Stimulated activated CD8-positive, alpha-beta memory T cell treated with anti-CD3 and anti-CD28 coated beads, Interleukin-2, amount 100 ng/mL, for 48 hours (primary cell): ENCODE measurements at regions not wholly inside any gene's neighbourhood (a gene's known extent, or its start where the extent isn't known, plus 50 kb on each side); places are given as distances from the start of the nearest gene placed in this dataset.

ENCODE experiments used
- DNase-seq, 2 donors: peaks; one replicate each; pipeline ENCODE4 v3.0.0-alpha.2; 2020; ENCODE audit warnings: low read depth in 2 of 2

DNA sequence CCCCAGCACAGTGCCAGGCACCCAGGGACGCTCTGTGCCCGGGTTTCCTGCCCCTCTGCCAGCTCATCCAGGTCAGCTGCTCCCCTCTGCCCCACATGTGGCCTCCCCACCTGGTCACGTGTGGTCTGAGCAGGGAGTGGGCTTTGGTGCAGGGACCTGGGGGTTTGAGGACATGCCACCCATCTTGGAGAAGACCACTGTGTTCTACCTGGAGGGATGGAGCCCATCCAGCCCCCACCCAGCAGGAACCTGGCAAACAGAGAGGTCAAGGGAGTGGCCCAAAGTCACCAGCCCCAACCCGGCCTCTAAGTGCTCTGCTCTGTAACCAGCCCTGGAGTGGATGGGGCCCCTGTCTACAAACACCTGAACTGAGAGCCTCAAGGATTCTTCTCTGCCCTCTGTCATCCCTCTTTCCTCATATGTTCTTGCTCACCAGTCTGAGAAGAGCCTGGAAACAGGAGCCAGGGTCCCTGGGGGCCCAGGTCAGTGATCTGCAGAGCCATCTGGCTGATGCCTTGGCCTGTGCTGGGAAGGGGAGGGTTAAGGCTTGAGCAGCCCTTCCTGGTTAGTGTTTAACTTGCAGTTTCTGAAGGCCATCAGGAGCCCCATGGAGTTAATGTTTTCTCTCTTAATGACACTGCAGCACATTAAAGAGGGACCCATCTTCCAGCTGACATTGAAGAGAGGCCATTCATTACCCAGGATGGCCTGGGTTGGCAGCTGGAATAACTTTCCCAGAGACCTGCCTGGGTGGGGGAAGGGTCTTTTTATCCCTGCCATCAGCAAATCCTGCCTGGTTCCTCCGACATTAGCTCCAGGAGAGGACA, 235.4 kb downstream of the PTPRU start:
- no peak for DNase-seq

DNA sequence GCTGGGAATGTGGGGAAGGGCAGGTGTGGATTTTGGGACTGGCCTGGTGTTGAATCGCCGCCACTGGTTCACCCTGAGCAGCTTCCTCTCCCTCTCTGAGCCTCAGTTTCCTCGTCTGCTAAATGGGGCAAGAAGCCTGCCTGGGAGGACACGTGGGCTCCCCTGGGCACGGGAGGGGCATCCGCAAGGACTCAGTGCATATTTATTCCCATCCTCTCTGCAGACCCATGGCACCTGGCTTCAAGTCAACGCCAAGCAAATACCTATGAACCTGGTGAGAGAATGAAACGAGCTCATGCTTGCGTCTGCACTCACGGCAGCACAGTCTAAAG, 234.4 kb downstream of the PTPRU start:
- DNase-seq = no peak

DNA sequence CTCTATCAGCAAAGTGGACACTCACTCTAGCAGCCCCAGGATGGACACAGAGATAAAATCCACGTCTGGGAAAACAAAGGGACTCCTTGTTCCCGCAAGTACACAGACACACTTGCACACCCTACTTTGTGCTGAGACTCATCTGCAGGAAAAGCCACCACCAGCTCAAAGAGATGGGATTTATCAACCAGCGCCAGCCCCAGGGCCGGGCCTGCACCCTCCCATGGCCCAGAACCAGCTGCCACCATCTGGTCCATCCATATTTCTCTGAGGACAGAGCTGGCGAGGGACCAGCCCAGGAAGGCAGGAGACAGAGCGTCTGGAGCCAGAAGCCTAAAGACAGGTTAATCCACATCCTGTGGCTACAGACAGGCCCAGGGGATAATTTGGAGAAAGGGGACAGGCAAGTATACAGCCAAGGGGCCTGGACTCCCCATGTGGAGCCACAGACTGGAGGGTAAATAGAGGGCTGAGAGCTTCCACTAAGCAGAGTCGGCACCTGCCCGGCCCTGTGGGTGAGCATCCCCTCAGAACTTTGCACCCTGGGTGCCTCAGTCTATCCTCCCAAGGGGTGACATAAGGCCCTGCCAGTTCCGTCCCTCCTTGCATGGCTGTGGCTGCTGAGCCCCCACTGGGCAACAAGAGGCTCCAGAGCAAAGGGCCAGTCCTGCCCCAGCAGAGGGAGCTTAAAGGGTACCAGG, 233.9 kb downstream of the PTPRU start:
- DNase-seq = no peak

DNA sequence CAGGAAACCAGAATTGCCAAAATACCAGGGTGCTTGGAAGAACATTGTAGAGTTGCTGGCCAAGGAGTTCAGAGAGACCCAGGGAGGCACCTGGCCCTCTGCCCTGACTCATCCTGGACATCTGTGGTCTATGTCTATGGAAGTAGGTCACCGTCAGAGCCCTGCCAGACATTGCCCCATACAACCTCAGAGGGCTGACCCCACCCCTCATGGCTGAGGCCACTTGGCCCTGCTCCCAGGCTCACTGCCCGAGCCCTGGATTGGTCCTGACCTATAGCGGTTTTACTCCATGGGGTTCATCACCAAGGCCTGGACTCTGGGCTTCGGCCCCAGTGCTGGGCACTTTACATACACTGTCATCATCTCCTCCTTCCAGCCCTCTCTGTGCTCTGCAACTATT, 233.1 kb downstream of the PTPRU start:
- DNase-seq = no peak

DNA sequence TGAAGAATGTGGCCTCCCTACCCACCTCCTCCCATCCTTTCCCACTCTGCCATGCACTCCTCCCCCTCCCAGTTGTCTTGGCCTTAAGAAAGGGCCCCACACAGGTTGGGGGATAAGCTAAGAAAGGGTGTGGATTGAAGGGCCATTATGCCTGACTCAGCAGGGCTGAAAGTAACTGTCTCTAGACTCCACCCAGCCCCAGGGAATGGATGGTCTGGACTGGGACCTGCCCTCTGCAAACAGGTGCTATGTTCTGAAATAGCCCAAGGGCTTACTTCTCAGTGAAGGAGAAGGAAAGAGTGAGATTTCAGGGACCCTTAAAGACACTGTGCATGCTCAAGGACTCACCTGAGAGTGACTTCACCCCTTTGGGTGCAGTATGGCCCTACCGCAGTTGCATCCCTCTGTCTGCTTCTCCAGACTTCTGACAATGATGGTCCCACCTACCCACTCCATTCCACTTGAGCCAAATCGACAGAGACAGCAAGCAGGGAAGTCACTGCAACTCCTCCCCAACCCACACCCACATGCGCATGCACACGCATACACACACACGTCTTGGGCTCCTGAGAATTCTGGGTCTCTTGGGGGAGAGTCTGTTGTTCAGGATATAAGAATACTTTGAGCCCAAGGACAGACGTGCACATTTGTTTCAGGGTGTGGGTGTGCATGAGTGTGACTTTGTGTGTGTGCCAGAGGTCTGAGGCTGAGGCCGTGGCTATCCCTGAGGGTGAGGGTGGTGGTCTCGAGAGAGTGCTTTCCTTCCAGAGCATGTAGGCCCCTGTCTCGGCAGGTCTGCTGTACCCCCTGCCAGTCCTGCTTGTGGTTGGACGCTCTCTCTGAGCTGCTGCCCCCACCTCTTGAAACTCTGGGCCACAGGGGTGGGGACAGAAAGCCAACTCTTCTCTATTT, 231.9 kb downstream of the PTPRU start:
- no peak for DNase-seq

DNA sequence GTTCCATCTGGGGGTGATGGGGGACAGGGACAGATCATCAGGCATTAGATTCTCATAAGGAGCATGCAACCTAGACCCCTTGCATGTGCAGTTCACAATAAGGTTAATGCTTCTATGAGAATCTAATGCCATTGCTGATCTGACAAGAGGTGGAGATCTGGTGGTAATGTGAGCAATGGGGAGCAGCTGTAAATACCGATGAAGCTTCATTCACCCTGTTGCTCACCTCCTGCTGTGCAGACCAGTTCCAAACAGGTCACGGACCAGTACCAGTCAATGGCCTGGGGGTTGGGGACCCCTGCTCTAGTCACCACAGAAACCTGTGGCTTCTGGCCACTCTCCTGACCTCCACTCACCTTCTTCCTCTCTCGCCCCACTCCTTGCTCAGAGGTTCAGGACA, 229.9 kb downstream of the PTPRU start:
- no peak for DNase-seq

DNA sequence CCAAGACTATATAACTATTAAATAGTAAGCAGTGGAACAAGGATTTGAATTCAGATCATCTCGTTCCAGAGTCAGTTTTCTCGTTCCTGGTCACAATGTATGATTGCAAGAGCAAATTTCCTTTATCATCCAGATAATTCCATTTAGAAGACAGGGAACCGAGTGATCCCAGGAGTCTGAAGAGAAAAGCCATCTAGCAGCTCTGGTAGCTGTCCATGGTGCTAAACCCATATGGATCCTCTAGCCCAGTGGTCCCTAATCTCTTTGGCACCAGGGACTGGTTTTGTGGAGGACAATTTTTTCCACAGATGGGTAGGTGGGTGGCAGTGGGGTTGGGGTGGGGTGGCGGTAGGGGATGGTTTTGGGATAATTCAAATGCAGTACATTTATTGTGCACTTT, 229.4 kb downstream of the PTPRU start:
- no peak for DNase-seq

DNA sequence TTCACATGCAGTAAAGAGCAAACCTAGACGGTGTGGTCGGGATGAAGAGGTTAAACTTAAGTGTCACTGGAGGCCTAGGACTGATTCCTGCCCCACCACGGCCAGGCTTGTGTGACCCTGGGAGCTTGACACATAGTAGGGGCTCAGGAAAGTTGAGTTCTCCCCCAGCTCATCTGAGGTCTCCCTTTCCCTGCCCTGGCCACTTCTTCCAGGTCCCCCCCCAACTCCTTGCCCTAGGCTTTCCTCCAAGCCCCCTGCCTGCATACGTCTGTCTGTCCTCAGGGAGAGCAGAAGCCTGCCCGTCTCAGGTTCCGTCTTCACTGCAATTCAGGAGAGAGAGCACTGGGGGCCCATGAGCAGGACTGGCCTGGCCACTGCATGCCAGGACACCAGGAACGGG, 225.8 kb downstream of the PTPRU start:
- no peak for DNase-seq

DNA sequence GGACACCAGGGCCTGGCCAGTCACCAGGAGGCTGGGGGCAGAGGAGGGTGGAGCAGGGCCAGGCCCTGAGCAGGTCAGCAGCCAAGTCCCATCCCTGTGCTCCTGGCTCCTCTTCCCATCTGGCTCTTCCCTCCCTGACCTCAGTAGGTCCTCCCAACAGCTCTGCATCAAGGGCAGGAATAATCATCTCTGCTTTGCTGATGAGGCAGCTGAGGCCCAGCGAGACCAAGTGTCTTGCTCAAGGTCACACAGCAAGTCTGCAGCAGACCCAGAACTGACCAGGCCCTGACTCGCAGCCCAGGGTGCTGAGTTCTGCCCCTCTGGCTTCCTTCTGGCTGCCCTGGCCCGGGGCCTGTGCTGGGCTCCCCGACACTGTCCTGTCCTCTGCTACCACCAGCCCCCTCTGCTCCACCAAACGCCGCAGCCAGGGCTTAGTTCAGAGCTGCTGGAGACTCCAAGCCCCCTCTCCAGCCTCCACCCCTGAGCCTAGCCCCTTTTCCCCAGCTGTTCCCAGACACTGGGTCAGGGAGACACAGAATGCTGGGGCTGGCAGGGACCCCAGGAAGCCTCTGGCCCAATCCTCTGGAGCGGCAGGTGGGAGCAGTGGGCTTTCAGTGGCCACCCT, 224.9 kb downstream of the PTPRU start:
- DNase-seq = no peak

DNA sequence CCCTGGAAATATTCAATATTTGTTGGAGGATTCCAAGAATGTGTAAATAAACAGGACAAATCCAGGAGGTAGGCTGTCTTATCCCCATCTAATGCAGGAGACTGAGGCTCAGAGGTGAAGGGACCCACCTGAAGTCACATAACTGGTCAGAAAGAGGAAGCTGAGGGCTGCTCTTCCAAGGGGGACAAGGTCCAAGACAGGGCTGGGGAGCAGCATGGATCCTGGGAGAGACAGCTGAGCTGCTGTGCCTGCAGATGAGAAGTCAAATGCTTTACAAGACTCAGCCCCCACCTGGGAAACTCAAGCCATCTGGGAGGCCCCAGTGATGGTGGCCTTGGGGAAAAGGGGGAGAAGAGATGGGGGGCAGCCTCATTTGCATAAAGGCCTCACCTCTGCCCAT, 224.4 kb downstream of the PTPRU start:
- no peak for DNase-seq

DNA sequence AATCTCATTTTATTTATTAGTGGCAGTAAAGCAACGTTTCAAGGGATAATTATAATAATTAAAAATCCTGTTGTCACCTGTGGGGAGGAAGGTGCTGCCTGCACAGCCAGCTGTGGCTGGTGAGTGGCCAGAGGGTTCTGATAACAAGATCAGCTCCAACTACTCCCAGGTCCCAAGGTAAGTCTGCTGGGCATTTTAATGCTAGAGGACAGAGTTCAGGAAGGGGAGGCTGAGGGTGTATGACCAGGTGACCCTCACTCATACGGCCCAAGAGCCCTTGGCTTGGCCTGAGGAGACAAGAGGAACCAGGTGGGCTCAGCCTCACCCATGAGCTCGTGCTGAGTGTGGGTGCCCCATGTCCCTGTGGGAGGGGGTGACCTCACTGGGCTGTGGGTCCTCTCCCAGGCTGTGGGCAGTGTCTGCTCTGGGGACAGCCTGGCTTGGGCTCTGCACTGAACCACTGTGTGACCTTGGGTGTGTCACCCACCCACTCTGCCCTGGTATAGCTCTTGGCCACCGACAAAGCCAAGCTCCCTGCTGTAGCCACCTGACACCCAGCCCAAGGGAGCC, 223.8 kb downstream of the PTPRU start:
- no peak for DNase-seq

DNA sequence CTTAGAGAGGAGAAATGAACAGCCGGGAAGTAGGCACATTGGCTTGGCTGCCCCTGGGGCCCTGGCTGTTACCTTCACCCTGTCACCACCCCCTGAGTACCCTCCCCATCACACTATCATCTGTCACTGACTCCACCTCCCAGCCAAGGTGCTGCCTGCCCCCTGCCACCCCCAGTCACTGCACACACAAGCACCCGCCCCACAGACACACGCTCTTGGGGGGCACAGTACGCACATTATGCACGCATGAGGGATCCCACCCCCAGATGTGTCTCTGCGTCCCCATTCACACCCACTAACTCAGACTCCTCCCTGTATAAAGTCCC, 223.3 kb downstream of the PTPRU start:
- no peak for DNase-seq

DNA sequence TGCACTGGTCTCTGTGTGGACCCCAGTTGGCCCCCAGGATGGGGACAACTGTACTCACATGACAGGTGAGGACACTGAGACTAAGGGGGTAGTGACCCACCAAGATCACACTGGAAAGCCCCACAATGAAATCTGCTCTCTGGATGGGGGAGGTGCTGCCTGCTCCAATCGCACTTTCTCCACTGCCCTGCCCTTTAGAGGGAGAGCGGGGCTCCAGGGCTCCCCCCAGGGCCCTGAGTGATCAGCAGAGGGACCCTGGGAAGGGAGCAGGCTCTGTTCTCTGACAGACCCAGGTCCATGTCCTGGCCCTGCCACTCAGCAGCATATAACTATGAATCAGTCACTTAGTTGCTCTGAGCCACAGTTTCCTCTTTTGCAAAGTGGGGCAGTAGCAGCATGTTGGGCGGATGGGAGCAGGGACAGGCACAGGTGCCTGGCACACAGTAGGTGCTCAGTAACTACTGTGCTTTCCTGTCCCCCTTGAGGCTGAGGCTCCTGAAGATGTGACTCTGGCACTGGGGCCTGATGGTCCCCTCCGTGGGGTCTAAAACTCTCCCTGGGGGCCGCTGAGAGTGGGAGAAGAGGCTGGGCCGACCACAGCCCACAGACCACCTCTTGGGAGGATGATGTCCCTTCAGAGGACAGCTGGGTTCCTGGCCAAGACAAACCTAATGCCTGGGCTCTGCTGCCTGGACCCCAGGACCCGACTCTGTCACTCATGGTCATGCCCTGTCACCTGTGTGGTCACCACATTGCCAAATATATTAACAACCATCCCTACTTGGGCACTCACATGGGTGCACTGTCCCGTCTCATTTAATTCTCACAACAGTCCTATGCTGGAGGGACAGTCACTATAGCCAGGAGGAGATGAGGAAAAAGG, 222.7 kb downstream of the PTPRU start:
- DNase-seq = no peak

DNA sequence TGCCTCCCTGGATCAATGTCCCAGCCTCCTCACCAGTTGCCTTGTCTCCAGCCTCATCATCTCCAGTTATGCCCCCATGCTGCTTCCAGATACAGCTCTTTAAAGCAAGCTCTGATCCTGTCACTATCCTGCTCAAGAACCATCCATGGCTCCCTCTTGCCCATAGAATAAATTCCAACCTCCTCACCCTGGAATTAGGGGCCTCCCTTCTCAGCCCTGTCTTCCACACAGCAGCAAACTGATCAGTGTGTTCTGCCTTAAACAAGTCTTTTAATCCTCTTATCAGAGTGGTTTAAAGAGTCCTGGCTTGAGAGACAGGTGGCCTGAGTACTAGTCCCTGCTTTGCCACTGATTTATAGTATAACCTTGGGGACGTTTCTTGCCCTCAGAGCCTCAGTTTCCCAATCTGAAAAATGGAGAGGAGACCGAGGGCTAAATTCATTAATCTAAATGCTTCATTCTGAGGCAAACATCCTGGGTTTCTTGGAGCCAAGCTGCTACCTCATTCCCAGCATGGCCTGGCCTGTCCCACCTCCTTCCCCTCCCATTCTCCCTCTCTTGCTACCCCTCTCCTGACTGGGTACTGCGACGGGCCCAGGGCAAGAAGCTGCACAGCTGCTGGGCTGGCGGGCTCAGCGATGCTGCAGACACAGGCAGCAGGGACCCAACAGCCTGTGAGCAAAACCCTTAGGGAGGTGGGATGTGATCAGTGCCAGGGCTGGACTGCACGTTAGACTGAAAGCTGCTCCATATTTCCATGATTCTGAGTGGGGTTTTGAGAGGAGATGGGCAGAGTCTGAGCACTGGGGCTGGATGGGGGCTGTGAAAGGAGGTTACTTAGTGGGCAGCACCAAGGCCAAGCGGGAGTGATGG, 221.4 kb downstream of the PTPRU start:
- no peak for DNase-seq

DNA sequence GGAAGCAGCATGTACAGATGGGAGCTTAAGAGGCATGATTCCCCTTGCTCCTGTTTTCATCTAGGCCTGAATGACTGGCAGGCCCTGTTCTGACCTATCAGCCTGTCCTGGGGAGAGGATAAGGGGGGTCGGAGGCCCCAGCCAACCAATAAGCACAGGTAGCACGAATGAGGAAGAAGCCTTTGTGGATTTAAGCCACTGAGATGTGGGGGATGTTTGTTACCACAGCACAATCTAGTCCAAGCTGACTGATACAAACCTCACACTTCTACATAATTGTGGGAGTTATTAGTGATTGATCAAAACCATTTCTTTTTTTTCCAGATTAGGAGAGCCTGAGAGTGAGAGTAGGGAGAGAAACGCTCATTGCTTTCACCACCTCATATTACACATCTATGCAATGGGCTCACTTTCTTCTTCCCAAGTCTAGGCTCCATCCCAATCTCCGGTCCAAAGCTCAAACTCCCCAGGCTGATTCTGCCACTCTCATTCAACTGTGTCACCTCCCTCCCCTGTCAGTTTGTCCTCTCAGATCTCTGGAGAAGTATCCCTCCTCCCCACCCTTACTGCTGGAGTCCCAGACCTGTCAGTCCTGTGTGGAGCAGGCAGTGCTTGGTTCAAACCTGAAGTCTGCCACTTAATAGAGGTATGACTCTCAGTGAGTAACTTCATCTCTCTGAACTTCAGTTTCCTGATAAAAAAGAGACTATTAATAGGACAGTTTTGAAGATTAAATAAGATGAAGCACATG, 220.5 kb downstream of the PTPRU start:
- DNase-seq = no peak

DNA sequence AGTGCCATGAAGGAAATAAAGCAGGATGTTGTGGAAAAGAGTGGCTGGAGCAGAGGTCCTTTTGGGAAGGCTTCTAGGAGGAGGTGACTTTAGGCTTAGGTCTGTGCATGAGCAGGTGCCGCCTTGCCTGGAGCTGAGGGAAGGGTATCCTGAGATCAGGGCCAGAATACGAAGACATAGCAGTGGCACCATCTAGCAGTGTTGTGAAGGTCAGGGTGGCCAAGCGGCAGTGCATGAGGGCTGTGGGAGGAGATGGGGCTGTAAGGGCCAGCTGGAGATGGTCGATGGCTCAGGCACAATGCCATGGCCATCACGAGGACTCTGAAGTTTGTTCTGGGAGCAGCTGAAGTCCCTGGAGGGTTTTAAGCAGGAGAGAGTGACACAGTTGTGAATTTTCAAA, 219.5 kb downstream of the PTPRU start:
- DNase-seq = no peak

DNA sequence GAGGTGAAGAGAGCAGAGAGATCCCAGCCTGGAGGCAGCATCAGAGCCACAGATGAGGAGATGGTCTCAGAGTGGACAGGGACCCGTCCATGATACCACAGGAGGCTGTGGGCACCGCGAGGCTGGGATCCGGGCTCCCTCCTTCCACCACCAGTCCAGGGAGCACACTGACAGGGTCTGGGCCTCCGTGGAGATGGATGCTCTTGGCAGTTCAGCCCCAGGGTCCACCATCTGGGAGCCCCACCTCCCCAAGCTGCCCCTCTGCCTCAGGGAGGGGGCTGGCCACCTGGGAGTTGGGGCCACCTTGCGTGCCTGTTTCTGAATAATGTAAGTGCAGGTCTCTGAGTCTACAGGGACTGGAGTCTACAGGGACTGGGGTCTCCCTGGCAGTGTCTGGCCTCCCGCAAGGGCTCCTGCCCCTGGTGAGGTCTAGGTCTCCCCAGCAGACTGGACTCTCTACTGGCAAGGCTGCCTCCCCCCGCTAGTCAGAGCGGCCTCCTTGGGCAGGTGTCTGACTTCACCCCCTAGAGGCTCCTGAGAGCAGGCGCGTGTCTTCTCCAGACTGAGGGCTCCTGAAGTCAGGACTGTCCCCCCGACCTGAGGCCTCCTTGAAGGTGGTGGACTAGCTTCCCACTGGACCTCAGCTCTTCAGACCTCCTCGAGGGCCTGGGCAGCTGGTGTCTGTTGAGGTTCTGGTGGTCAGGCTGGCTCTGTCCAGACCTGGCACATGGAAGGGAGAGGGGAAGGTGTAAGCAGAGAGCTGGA, 218.5 kb downstream of the PTPRU start:
- no peak for DNase-seq

DNA sequence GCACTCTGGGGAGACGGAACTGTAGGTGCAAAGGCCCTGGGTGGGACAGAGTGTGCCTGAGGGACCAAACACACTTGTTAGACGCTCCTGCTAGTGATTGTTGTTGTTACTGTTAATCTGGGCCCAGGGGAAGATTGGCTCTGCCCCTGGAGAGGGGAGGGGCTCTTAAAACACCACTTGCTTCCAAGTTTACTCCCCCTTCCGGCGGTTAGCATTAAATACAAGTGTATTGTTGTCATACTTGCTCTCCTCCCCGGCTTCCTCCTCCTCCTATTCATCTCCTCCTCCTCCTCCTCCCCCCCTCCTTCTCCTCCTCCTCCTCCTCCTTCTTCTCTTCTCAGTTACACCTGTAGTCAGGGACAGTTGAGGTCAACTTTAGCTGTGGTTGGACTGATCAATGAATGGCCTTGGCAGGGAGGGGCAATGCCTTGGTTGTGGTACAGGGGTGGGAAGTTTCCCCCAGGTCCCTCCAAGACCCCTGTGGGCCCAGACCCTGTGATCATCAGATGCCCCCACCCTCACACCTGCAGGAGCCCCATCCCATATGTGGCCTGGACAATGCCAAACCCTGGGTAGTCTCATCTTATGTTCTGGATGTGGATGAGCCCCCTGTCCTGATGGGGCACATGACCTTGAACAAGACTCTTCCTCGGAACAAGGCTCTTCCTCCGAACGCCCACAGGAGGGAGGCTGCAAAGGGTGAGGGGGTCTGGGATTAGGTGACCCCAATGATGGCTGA, 217.3 kb downstream of the PTPRU start:
- no peak for DNase-seq
